SK-N-SH (cell line): ENCODE measurements at regions not wholly inside any gene's neighbourhood (a gene's known extent, or its start where the extent isn't known, plus 50 kb on each side); places are given as distances from the start of the nearest gene placed in this dataset.

ENCODE experiments used
- CTCF ChIP-seq: fragments of 200-600 bp; sonication (generic); IDR thresholded peaks from 2 replicates; pipeline ENCODE4 v1.6.1; 2017; ENCODE audit warnings: antibody characterized with exemption, mild to moderate bottlenecking, moderate library complexity
- ELF1 ChIP-seq: IDR thresholded peaks from 2 replicates; pipeline ENCODE4 v1.4.0; 2012
- EP300 ChIP-seq, 2 experiments: IDR thresholded peaks; 2 replicates each; pipeline versions ENCODE4 v1.4.0 to v1.6.1; 2012; ENCODE audit warnings: borderline replicate concordance in 1 of 2, low read depth in 1 of 2, low read length in 1 of 2
- GABPA ChIP-seq: IDR thresholded peaks from 2 replicates; pipeline ENCODE4 v1.4.0; 2012; ENCODE audit warnings: low read depth, mild to moderate bottlenecking
- NFIC ChIP-seq: IDR thresholded peaks from 2 replicates; pipeline ENCODE4 v1.4.0; 2012; ENCODE audit warnings: borderline replicate concordance
- RAD21 ChIP-seq: IDR thresholded peaks from 2 replicates; pipeline ENCODE4 v1.6.1; 2012; ENCODE audit warnings: mild to moderate bottlenecking, low read length
- SMC3 ChIP-seq: IDR thresholded peaks from 2 replicates; pipeline ENCODE4 v1.6.1; 2012; ENCODE audit warnings: low read depth, low read length, improper control_type of control experiment
- TAF1 ChIP-seq: IDR thresholded peaks from 2 replicates; pipeline ENCODE4 v1.6.1; 2012; ENCODE audit warnings: low read depth, mild to moderate bottlenecking, low read length, moderate library complexity, borderline replicate concordance
- USF2 ChIP-seq: fragments of 150-350 bp; IDR thresholded peaks from 2 replicates; pipeline ENCODE4 v1.6.1; 2017; ENCODE audit warnings: antibody characterized with exemption, low read length, low read depth, borderline replicate concordance
- TF ChIP-seq, protein P1 (sequence below): IDR thresholded peaks from 2 replicates; pipeline ENCODE4 v1.4.0; 2012; ENCODE audit warnings: low read depth, borderline replicate concordance

GRCh38 chr22:47283616-47284270, 521.3 kb downstream of the TBC1D22A start:
- TF ChIP-seq CTCF, result no peak
- TF ChIP-seq SMC3, result no peak
- no peak for TF ChIP-seq NFIC
- no peak for TF ChIP-seq GABPA
- no peak for TF ChIP-seq TAF1
- no peak for TF ChIP-seq RAD21
- no peak for TF ChIP-seq EP300 (IDR thresholded peaks at IDR 0.05; ENCODE audit: borderline replicate concordance in 1 of 2, low read depth in 1 of 2, low read length in 1 of 2)
- TF ChIP-seq ELF1, result no peak
- TF ChIP-seq, protein P1, sequence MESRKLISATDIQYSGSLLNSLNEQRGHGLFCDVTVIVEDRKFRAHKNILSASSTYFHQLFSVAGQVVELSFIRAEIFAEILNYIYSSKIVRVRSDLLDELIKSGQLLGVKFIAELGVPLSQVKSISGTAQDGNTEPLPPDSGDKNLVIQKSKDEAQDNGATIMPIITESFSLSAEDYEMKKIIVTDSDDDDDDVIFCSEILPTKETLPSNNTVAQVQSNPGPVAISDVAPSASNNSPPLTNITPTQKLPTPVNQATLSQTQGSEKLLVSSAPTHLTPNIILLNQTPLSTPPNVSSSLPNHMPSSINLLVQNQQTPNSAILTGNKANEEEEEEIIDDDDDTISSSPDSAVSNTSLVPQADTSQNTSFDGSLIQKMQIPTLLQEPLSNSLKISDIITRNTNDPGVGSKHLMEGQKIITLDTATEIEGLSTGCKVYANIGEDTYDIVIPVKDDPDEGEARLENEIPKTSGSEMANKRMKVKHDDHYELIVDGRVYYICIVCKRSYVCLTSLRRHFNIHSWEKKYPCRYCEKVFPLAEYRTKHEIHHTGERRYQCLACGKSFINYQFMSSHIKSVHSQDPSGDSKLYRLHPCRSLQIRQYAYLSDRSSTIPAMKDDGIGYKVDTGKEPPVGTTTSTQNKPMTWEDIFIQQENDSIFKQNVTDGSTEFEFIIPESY, result no peak
- no peak for TF ChIP-seq USF2
